Heart right ventricle (tissue), 16 donors: ENCODE measurements at regions not wholly inside any gene's neighbourhood (a gene's known extent, or its start where the extent isn't known, plus 50 kb on each side); places are given as distances from the start of the nearest gene placed in this dataset.

Experiments used
- ATAC-seq, 8 donors: fragments of 200-7000 bp; cut with Tn5 transposase; one replicate each; pipeline ENCODE4 v1.9.1; 2020; ENCODE audit warnings: mild to moderate bottlenecking in 8 of 8, moderate library complexity in 8 of 8, moderate number of reproducible peaks in 1 of 8
- DNase-seq, 2 donors: peaks; one replicate each; pipeline ENCODE4 v3.0.0-alpha.2; 2020
- H3K27ac ChIP-seq, 10 donors: fragments of 200-600 bp; sonication (generic) in 2 of 10; one replicate each; pipeline versions ENCODE4 v1.5.0 to v1.8.0; 2020 to 2022; ENCODE audit warnings: mild to moderate bottlenecking in 3 of 10
- H3K27me3 ChIP-seq, 7 donors: fragments of 200-600 bp; one replicate each; pipeline ENCODE4 v1.8.0; 2021 to 2022; ENCODE audit warnings: mild to moderate bottlenecking in 2 of 7
- H3K36me3 ChIP-seq, 9 donors: fragments of 200-600 bp; sonication (generic) in 1 of 9; one replicate each; pipeline versions ENCODE4 v1.5.0 to v1.8.0; 2020 to 2022; ENCODE audit warnings: mild to moderate bottlenecking in 2 of 9
- H3K4me1 ChIP-seq, 9 donors: fragments of 200-600 bp; sonication (generic) in 1 of 9; one replicate each; pipeline versions ENCODE4 v1.5.0 to v1.8.0; 2020 to 2022; ENCODE audit warnings: mild to moderate bottlenecking in 4 of 9
- H3K4me3 ChIP-seq, 10 donors: fragments of 200-600 bp; sonication (generic) in 2 of 10; one replicate each; pipeline versions ENCODE4 v1.5.0 to v1.8.0; 2020 to 2022; ENCODE audit warnings: mild to moderate bottlenecking in 7 of 10, moderate library complexity in 2 of 10
- H3K9me3 ChIP-seq, 11 donors: fragments of 200-600 bp in 10 of 11; sonication (generic) in 2 of 11; one replicate each; pipeline versions ENCODE4 v1.5.0 to v1.8.0; 2013 to 2022; ENCODE audit warnings: mild to moderate bottlenecking in 2 of 11, control low read depth in 1 of 11, moderate library complexity in 1 of 11
- WGBS, 2 donors: extraction: QIAGEN DNeasy Blood & Tissue Kit; methylation state at CpG; one replicate each; pipeline ENCODE4 v1.1.7; 2013; ENCODE audit warnings: inconsistent platforms in 1 of 2; 5-methylcytosine and 5-hydroxymethylcytosine counted together
- intact Hi-C, 10 donors: fragments of 100-400 bp; cut with DNase I; formaldehyde crosslinking; loops; one replicate each; pipeline versions ENCODE4 v1.11.1 to v1.14.2; 2022
- TF ChIP-seq, protein P1 (sequence below), 9 donors: fragments of 200-600 bp; sonication (generic) in 2 of 9; IDR thresholded peaks; one replicate each; pipeline versions ENCODE4 v1.5.0 to v1.8.0; 2021 to 2022; ENCODE audit warnings: antibody characterized with exemption in 9 of 9, mild to moderate bottlenecking in 5 of 9, moderate library complexity in 1 of 9
- donor health status: Arrhythmogenic right ventricular cardiomyopathy.
- donor health status: ischemic (EF 13 %, LVEDD 7.1; RV severe dilation, severe dysfunction).
- donor health status: healthy with polysubstance abuse.
- donor health status: DM: no; HTN: yes; CAD: no.
- donor health status: DM: no; HTN: no; CAD: no.
- donor health status: ischemic (EF 25% LVEDD 6.9; RV normal size, moderate dysfunction).
- donor health status: ischemic (EF 25% LVEDD 5.7; RV mildly dilated, moderate dysfunction).
- donor health status: healthy.
- donor health status: DM: yes; HTN: yes; CAD: no.
- donor health status: Ischemic cardiomyopathy.
- donor health status: ischemic (EF 35%, LVEDD 5.7; RV mildly dilated, moderate dysfunction).
- donor health status: nonischemic (EF 11% LVEDD 7.7; RV severe dilation, severe dysfunction).
- donor health status: DM: yes; HTN: yes; CAD: no.
- donor health status: PGD.
- donor health status: ischemic (EF 29% LVEDD 5.4; RV normal size, mild dysfunction).
- donor health status: nonischemic (EF 23%, LVEDD 6.1; RV moderate dilation, normal function).

- no peak overlapping the region for H3K27ac ChIP-seq
- ATAC-seq (no peak), DNase-seq (no peak)
- intact Hi-C loops, result no loop called here
- H3K9me3 ChIP-seq, result no peaks in the 10 kb centered on the region
- H3K4me1 ChIP-seq, result no peaks in the 10 kb centered on the region
- no peaks in the 10 kb centered on the region for H3K36me3 ChIP-seq
- WGBS, 2 donors, result 96 to 98% methylated on average over 2 of the region's 2 CpGs
- H3K4me3 ChIP-seq, result no peak overlapping the region
- H3K27me3 ChIP-seq, result peaks cover 0 to 23% (median 5%) of the 10 kb centered on the region in 7 donors
- TF ChIP-seq, protein P1, sequence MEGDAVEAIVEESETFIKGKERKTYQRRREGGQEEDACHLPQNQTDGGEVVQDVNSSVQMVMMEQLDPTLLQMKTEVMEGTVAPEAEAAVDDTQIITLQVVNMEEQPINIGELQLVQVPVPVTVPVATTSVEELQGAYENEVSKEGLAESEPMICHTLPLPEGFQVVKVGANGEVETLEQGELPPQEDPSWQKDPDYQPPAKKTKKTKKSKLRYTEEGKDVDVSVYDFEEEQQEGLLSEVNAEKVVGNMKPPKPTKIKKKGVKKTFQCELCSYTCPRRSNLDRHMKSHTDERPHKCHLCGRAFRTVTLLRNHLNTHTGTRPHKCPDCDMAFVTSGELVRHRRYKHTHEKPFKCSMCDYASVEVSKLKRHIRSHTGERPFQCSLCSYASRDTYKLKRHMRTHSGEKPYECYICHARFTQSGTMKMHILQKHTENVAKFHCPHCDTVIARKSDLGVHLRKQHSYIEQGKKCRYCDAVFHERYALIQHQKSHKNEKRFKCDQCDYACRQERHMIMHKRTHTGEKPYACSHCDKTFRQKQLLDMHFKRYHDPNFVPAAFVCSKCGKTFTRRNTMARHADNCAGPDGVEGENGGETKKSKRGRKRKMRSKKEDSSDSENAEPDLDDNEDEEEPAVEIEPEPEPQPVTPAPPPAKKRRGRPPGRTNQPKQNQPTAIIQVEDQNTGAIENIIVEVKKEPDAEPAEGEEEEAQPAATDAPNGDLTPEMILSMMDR (IDR thresholded peaks at IDR 0.05), result no peak
Measured at GRCh38 chr10:8318956-8319355, 264.5 kb downstream of the GATA3 start.

DNA sequence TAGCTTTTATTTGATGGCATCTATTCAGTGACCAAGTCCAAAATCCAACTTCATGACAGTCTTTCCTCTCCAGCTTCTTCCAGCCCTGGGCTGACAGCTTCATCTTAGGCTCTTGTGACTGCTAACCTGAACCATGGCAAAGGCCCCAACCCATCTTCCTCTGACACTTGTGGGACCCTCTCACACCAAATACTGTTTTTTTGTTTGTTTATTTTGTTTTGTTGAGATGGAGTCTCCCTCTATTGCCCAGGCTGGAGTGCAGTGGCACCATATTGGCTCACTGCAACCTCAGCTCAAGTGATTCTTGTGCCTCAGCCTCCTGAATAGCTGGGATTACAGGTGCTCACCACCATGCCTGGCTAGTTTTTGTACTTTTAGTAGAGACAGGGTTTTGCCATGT, 265.2 kb downstream of the GATA3 start:
- ATAC-seq (no peak), DNase-seq (no peak)
- no peak overlapping the region for H3K4me3 ChIP-seq
- H3K27me3 ChIP-seq, result peaks cover 0 to 23% (median 5%) of the 10 kb centered on the region in 7 donors
- H3K4me1 ChIP-seq, result no peaks in the 10 kb centered on the region
- no peak overlapping the region for H3K27ac ChIP-seq
- intact Hi-C loops, result no loop called here
- TF ChIP-seq, protein P1 (IDR thresholded peaks at IDR 0.05), result no peak
- H3K9me3 ChIP-seq, result no peaks in the 10 kb centered on the region
- H3K36me3 ChIP-seq, result no peaks in the 10 kb centered on the region

- peaks cover 0 to 36% (median 5%) of the 10 kb centered on the region in 7 donors for H3K27me3 ChIP-seq
Measured at GRCh38 chr10:8321990-8322389, 267.5 kb downstream of the GATA3 start.

DNA sequence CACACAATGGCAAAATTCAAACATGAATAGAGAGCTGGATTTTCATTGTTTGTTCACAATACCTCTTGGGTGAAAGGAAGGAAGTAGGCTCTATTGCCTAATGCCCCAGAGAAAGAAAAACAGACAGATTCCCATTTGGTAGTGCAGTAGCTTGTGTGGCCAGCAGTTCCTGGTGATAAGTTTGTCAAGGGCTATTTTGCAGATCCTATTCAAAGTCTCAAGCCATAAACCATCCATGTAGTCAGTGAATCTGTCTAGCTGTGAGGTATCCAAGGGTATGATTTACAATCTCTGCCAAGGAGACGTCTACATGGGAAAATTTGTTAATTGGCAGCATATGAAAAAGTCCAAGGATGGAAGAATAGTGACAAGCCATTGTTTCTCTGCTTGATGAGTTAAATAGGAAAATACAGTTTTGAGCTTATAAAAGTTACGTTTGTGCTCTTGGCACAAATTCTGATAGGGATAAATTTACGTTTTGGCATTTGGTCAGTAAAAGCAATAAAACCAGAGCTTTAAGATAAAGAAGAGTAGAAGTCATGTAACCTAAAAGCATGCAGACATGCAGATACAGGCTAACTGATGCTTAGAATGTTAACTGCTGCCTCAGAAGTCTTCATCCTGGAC, 269.1 kb downstream of the GATA3 start:
- TF ChIP-seq, protein P1 (IDR thresholded peaks at IDR 0.05), result no peak
- WGBS, 2 donors, result 38 to 42% methylated on average over 3 of the region's 3 CpGs
- intact Hi-C loops, result no loop called here

More at GRCh38 chr10:8321990-8322389, 267.5 kb downstream of the GATA3 start:
- intact Hi-C loops, result no loop called here
- no peaks in the 10 kb centered on the region for H3K36me3 ChIP-seq
- TF ChIP-seq, protein P1 (IDR thresholded peaks at IDR 0.05), result no peak
- no peak overlapping the region for H3K4me3 ChIP-seq
- H3K4me1 ChIP-seq, result no peaks in the 10 kb centered on the region
- DNase-seq (no peak), ATAC-seq (no peak)
- H3K27ac ChIP-seq, result no peak overlapping the region
- no peaks in the 10 kb centered on the region for H3K9me3 ChIP-seq
- WGBS, 2 donors, result 66 to 70% methylated on average over 2 of the region's 2 CpGs

More for the DNA sequence above, 269.1 kb downstream of the GATA3 start:
- peaks cover 0 to 36% (median 5%) of the 10 kb centered on the region in 7 donors for H3K27me3 ChIP-seq
- no peak for DNase-seq
- H3K27ac ChIP-seq, result no peak overlapping the region
- no peaks in the 10 kb centered on the region for H3K36me3 ChIP-seq
- no peak for ATAC-seq
- no peaks in the 10 kb centered on the region for H3K9me3 ChIP-seq
- H3K4me1 ChIP-seq, result no peaks in the 10 kb centered on the region
- no peak overlapping the region for H3K4me3 ChIP-seq
